ENCODE measurements at regions not wholly inside any gene's neighbourhood (a gene's known extent, or its start where the extent isn't known, plus 50 kb on each side); places are given as distances from the start of the nearest gene placed in this dataset.

DNA sequence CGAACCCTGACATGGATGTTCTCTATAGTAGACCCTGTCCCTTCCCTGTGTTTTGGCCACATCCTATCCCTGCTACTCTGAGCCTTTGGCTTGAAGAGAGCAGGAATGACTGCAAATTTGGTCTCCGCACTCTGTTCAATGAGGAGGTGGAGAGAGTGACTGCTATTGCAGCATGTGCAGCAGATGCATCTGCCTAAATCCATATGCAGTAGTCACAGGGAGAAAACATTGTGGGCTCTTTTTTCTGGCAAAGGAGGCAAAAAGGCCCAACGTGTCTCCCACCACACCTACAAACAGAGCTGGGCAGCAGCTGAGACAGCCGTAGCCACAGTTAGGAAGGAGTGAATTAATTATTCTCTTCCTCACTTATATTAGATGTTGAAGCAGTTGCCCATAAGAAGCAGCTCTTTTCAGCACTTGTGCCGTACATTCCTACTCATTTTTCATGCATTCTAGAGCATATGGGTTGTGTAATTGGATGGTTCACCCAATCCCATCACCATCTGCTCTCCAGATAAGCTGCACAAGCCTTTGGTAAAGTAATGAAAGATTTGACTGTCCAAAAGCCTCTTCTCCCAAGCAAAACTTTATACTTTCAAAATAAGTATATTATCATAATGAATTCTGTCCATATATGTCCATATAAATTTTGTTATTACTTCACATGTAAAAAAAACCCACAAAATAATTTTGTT, 147.9 kb upstream of the FAM47A start:
- ChIA-PET POLR2A (no interaction called here), CTCF (no interaction called here)
- no peak overlapping the region for H3K4me3 ChIP-seq (ENCODE audit: control extremely low read depth in 1 of 5, extremely low read depth in 1 of 5, insufficient read depth in 1 of 5, low read depth in 2 of 5, low read length in 4 of 5)
- Mint-ChIP-seq H3K27me3 (no peaks in the 10 kb centered on the region), H3K4me1 (no peaks in the 10 kb centered on the region), H3K9me3 (ENCODE audit: insufficient read depth) (no peaks in the 10 kb centered on the region), H3K27ac (no peak overlapping the region), H3K4me3 (no peak overlapping the region)
- WGBS (ENCODE audit: insufficient coverage): no CpG with 5 or more reads among the region's 5 CpGs
- intact Hi-C loops (cut with micrococcal nuclease): no loop called here
- H3K9ac ChIP-seq (ENCODE audit: low read length): no peak overlapping the region
- H3K36me3 ChIP-seq (replicated peaks in 1 of 2; ENCODE audit: control extremely low read depth in 1 of 2, control insufficient read depth in 1 of 2, extremely low read depth in 1 of 2, insufficient read depth in 2 of 2, low read length in 1 of 2): no peaks in the 10 kb centered on the region
- no peak overlapping the region for H3K27ac ChIP-seq (ENCODE audit: low read length in 2 of 2)
- no peaks in the 10 kb centered on the region for H3K4me1 ChIP-seq (ENCODE audit: control insufficient read depth in 2 of 2, insufficient read depth in 2 of 2, low read length in 2 of 2)
- H3K27me3 ChIP-seq (replicated peaks in 1 of 4; ENCODE audit: control extremely low read depth in 1 of 4, control insufficient read depth in 3 of 4, insufficient read depth in 4 of 4, low read length in 3 of 4): no peaks in the 10 kb centered on the region
- H3K9me3 ChIP-seq (ENCODE audit: control extremely low read depth in 1 of 3, control insufficient read depth in 2 of 3, insufficient read depth in 1 of 3, low read length in 2 of 3): no peaks in the 10 kb centered on the region
- H2AFZ ChIP-seq (ENCODE audit: insufficient read depth, low read depth, low read length, poor library complexity, severe bottlenecking): no peak overlapping the region
- H3K79me2 ChIP-seq (ENCODE audit: control insufficient read depth, insufficient read depth, low read length): no peaks in the 10 kb centered on the region
- DNase-seq (no peak), ATAC-seq (ENCODE audit: low read depth) (no peak)
- no peaks in the 10 kb centered on the region for H4K20me1 ChIP-seq (ENCODE audit: control insufficient read depth, insufficient read depth, low read length, poor library complexity, severe bottlenecking)
- no peak overlapping the region for H3K4me2 ChIP-seq (replicated peaks; ENCODE audit: low read depth, low read length, poor library complexity, severe bottlenecking)
- no peak for TF ChIP-seq EZH2 (IDR thresholded peaks at IDR 0.05; ENCODE audit: borderline replicate concordance, insufficient read depth, low read depth, low read length, poor library complexity, severe bottlenecking)
- TF ChIP-seq, protein P1, sequence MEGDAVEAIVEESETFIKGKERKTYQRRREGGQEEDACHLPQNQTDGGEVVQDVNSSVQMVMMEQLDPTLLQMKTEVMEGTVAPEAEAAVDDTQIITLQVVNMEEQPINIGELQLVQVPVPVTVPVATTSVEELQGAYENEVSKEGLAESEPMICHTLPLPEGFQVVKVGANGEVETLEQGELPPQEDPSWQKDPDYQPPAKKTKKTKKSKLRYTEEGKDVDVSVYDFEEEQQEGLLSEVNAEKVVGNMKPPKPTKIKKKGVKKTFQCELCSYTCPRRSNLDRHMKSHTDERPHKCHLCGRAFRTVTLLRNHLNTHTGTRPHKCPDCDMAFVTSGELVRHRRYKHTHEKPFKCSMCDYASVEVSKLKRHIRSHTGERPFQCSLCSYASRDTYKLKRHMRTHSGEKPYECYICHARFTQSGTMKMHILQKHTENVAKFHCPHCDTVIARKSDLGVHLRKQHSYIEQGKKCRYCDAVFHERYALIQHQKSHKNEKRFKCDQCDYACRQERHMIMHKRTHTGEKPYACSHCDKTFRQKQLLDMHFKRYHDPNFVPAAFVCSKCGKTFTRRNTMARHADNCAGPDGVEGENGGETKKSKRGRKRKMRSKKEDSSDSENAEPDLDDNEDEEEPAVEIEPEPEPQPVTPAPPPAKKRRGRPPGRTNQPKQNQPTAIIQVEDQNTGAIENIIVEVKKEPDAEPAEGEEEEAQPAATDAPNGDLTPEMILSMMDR (IDR thresholded peaks at IDR 0.05): no peak

DNA sequence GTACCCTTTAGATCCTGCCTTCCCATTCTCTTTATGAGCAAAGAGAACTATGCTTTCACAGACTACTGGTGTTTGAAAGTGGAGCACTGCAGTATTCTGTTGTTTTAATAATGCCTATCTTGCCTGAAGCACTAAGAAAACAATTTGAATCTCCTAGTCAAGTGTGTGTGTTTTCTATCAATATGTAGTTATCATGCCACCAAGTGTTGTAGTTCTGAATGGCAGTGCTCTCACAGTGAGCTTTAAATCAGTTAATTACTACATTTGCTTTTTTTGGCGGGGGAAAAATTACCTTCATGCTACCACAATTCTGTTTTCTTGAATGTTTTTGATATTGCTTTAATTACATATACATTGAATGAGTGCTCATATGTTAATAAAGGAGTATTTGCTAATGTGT, 143.6 kb upstream of the FAM47A start:
- TF ChIP-seq EZH2 (IDR thresholded peaks at IDR 0.05; ENCODE audit: borderline replicate concordance, insufficient read depth, low read depth, low read length, poor library complexity, severe bottlenecking): no peak
- TF ChIP-seq, protein P1 (IDR thresholded peaks at IDR 0.05): no peak
- H3K27me3 ChIP-seq (replicated peaks in 1 of 4; ENCODE audit: control extremely low read depth in 1 of 4, control insufficient read depth in 3 of 4, insufficient read depth in 4 of 4, low read length in 3 of 4): no peaks in the 10 kb centered on the region
- CTCF ChIA-PET: no interaction called here
- WGBS (ENCODE audit: insufficient coverage): no CpG with 5 or more reads among the region's 1 CpG
- no peak overlapping the region for H3K4me3 Mint-ChIP-seq
- no peak overlapping the region for H3K27ac Mint-ChIP-seq
- no peak overlapping the region for H3K4me2 ChIP-seq (replicated peaks; ENCODE audit: low read depth, low read length, poor library complexity, severe bottlenecking)
- no peaks in the 10 kb centered on the region for H4K20me1 ChIP-seq (ENCODE audit: control insufficient read depth, insufficient read depth, low read length, poor library complexity, severe bottlenecking)
- POLR2A ChIA-PET: no interaction called here
- no peak overlapping the region for H3K4me3 ChIP-seq (ENCODE audit: control extremely low read depth in 1 of 5, extremely low read depth in 1 of 5, insufficient read depth in 1 of 5, low read depth in 2 of 5, low read length in 4 of 5)
- intact Hi-C loops (cut with micrococcal nuclease): no loop called here
- ATAC-seq (ENCODE audit: low read depth) (no peak), DNase-seq (no peak)
- H3K4me1 Mint-ChIP-seq: no peaks in the 10 kb centered on the region
- no peaks in the 10 kb centered on the region for H3K27me3 Mint-ChIP-seq
- no peak overlapping the region for H2AFZ ChIP-seq (ENCODE audit: insufficient read depth, low read depth, low read length, poor library complexity, severe bottlenecking)
- no peak overlapping the region for H3K27ac ChIP-seq (ENCODE audit: low read length in 2 of 2)
- no peaks in the 10 kb centered on the region for H3K36me3 ChIP-seq (replicated peaks in 1 of 2; ENCODE audit: control extremely low read depth in 1 of 2, control insufficient read depth in 1 of 2, extremely low read depth in 1 of 2, insufficient read depth in 2 of 2, low read length in 1 of 2)
- H3K4me1 ChIP-seq (ENCODE audit: control insufficient read depth in 2 of 2, insufficient read depth in 2 of 2, low read length in 2 of 2): no peaks in the 10 kb centered on the region
- no peaks in the 10 kb centered on the region for H3K9me3 ChIP-seq (ENCODE audit: control extremely low read depth in 1 of 3, control insufficient read depth in 2 of 3, insufficient read depth in 1 of 3, low read length in 2 of 3)
- no peak overlapping the region for H3K9ac ChIP-seq (ENCODE audit: low read length)
- no peaks in the 10 kb centered on the region for H3K9me3 Mint-ChIP-seq (ENCODE audit: insufficient read depth)
- no peaks in the 10 kb centered on the region for H3K79me2 ChIP-seq (ENCODE audit: control insufficient read depth, insufficient read depth, low read length)
